GM18861 (cell line): ENCODE measurements at regions not wholly inside any gene's neighbourhood (a gene's known extent, or its start where the extent isn't known, plus 50 kb on each side); places are given as distances from the start of the nearest gene placed in this dataset.
"Not testable (repeated sequence)": the region's sequence is repeated elsewhere in the genome, so short reads cannot be mapped to it uniquely, and the experiment has no call there.

ENCODE experiments used
- ATAC-seq: cut with Tn5 transposase; IDR thresholded peaks from one replicate; pipeline ENCODE4 v1.9.1; 2021; ENCODE audit not compliant: unreplicated experiment

GRCh38 chr4:141290771-141291170, 70.1 kb downstream of the ZNF330 start:
- ATAC-seq, result no peak

DNA sequence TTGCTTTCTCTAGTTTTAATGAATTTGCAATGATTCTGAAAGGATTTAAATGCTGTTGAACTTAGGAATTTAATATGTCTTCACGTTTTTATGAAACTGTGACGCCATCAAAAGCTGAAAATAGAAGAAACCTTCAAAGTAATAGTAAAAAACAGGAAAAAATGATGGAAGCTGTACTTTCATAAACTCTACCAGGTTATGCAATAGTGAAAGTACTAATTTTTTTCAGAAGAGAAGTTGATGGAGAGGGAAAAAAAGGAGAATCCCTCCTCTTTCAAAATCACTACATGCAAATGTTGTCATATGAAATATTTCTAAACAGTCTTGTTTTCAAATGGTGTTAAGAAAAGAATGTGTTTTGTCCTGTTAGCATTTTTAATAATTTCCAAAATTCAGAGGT, 73.6 kb downstream of the ZNF330 start:
- ATAC-seq, result no peak

- no peak for ATAC-seq
Observed at GRCh38 chr4:141301216-141301615, 80.5 kb downstream of the ZNF330 start.

DNA sequence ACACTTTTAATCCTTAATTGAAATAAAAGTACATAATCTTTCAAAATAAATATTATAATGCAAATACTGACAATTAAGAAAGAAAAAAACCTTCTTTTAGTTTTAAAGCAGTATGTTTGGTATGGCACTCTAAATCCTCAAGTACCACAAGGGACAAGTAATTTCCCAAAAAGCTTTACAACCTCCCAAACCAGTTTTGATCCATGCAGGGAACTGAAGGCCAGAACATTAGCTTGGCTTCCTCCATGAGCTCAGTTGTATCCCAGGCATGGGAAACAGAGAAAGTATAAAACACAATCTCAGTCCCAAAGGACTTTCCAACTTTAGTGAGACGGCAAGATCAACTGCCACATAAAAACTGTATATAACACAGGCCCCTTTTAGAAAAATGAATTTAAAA, 82.2 kb downstream of the ZNF330 start:
- no peak for ATAC-seq

DNA sequence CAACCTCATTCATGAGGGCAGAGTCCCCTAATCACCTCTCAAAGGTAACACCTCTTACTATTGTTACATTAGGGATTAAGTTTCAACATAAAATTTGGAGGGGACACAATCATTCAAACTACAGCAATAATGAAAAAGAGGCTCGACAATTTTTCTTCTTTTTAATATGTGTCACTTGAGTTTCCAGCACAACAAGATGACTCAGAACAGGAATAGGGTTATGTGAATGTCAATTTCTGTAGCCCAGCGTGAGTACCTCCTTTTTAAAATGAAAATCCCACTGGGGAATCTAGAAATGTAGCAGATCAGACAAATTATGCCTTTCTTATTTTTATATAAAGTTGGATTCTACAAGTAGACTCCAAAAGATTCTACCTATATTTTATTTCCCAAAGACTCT, 83.7 kb downstream of the ZNF330 start:
- no peak for ATAC-seq

DNA sequence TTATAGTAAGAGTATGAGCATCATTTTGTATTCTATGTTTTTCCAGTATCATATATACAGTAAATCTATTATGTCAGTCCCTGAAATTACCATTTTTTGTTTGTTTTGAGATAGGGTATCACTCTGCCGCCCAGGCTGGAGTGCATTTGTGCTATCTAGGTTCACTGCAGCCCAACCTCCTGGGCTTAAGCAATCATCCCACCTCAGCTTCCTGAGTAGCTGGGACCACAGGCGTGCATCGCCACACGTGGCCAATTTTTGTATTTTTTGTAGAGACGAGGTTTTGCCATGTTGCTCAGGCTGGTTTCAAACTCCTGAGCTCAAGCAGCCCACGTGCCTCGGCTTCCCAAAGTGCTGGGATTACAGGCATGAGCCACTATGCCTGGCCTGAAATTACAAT, 85.6 kb downstream of the ZNF330 start:
- no peak for ATAC-seq

DNA sequence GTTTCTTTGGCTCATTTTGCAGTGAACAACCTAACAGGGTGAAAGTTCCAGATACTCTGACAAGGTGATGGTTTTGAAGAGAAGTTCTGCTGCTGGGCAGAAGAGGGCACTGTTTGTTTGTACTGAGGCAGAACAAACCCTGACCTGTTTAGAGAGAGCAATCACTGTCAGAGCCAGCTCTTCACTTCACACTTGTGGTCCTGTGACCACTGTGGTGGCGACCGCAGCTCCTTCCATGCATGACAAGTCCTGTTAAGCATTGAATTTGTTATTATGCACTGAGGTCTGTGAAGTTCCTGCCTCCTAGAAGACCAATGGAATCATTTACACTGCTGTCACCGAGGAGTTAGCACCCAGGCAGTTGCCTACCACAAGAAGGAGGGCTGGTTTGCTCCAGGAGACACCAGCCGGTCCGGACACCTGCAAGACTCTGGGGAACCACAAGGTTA, 86.6 kb downstream of the ZNF330 start:
- peak; percentile 100 for ATAC-seq

GRCh38 chr4:141309874-141310273, 89.2 kb downstream of the ZNF330 start:
- ATAC-seq, result no peak

GRCh38 chr4:141311246-141312204, 90.8 kb downstream of the ZNF330 start:
- ATAC-seq, result no peak

DNA sequence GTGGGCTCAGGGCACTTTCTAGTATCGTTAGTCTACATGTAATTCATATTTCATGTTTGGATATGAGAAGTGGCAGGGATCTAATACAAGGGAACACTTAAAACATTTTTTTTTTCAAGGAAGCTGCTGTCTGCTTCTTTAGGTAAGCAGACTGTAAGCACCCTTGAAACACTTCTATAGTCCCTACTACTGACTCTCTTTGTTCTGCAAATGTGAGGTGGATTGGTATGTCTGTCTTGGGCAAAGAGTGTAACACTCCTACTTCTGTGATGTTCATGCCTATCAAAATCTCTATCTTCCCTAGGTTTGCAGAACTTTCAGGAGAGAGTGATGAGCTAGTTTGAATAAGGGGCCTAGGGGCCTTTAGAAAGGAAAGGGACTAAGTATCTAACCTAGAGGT, 93.9 kb downstream of the ZNF330 start:
- ATAC-seq, result no peak

- ATAC-seq, result no peak
Observed at GRCh38 chr4:141328560-141329173, 108.0 kb downstream of the ZNF330 start.

DNA sequence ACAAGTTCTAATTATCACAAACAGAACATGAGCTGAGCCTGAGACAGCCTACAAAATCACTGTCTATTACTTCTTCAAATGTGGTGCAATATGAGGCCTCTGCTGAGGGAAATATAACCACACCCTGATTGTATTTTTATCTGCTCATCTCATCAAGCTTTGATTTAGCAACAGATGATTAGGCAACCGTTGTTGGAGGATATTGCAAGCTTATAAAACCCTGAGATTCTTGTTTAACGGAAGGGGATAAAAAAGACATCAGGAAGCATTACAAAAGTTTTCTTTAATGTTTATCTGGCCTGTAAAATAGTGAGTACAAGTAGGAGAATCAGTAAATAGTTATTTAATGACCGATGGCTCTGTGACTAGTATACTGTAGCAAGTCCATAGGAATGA, 108.5 kb downstream of the ZNF330 start:
- no peak for ATAC-seq

- ATAC-seq, result no peak
Observed at GRCh38 chr4:141330616-141331015, 109.9 kb downstream of the ZNF330 start.

DNA sequence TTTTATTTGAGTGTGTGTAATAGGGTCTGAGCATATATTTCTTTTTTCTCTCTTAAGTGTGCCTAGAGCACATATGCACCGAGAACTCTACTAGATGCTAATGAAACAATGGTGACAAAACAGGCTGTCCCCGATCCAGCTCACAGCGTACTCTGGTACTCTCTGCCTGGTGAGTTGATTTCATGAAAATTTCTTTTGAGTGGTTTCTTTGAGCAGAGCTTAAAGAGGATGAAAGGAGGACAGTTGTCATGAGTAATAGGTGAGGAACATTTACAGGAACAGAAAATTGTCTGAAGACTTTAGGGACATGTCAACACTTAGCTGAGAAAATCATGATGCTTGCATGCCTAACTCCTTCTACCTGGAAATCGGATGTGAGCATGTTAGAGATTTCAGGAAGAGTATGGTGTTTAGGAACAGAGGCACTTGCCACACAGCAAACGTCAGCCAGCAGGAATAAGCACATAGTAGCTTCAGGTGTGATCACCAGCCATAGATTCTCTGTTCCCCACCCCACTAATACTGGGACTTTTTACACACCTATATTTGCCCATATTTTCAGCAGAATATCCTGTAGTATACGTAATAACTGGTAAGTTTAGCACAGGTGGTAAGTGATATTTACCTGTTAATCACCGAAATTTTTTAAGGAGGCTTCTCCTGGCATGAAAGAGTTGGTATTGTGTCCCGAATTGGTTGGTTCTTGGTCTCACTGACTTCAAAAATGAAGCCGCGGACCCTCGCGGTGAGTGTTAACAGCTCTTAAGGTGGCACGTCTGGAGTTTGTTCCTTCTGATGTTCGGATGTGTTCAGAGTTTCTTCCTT, 111.1 kb downstream of the ZNF330 start:
- no peak for ATAC-seq

DNA sequence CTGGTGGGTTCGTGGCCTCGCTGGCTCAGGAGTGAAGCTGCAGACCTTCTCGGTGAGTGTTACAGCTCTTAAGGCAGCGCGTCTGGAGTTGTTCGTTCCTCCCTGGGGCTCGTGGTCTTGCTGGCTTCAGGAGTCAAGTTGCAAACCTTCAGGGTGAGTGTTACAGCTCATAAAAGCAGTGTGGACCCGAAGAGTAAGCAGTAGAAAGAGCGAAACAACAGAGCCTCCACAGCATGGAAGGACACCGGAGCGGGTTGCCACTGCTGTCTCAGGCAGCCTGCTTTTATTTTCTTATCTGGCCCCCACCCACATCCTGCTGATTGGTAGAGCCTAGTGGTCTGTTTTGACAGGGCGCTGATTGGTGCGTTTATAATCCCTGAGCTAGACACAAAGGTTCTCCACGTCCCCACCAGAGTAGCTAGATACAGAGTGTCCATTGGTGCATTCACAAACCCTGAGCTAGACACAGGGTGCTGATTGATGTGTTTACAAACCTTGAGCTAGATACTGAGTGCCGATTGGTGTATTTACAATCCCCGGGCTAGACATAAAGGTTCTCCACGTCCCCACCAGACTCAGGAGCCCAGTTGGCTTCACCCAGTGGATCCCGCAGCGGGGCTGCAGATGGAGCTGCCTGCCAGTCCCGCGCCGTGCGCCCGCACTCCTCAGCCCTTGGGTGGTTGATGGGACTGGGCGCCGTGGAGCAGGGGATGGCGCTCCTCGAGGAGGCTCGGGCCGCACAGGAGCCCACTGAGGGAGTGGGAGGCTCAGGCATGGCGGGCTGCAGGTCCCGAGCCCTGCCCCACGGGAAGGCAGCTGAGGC, 111.9 kb downstream of the ZNF330 start:
- ATAC-seq, result not testable (repeated sequence)

- not testable (repeated sequence) for ATAC-seq
Observed at GRCh38 chr4:141333456-141334230, 112.9 kb downstream of the ZNF330 start.

- no peak for ATAC-seq
Observed at GRCh38 chr4:141335166-141335565, 114.5 kb downstream of the ZNF330 start.

- ATAC-seq, result no peak
Observed at GRCh38 chr4:141338238-141338637, 117.5 kb downstream of the ZNF330 start.

- ATAC-seq, result no peak
Observed at GRCh38 chr4:141339391-141339790, 118.7 kb downstream of the ZNF330 start.

DNA sequence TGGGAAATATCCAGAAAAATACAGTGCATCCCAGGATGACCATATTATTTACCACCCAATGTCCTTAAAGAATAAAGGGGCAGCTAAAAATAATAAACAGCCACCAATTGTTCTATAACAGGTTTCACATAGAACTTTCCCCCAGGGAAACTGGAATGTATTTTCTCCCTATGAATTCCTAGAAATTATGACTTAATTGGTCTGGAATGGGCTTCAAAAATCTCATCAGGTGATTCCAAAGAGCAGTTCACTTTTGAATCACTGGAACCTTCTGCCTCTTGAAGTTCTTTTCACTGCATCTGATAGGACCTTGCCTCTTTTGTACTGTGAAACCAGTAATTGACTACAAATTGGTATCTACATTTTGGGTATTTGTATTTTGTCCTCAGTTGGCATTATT, 119.3 kb downstream of the ZNF330 start:
- no peak for ATAC-seq
